H1 (cell line): ENCODE measurements at regions not wholly inside any gene's neighbourhood (a gene's known extent, or its start where the extent isn't known, plus 50 kb on each side); places are given as distances from the start of the nearest gene placed in this dataset.

Experiments
- CTCF ChIA-PET: fragments of 300-600 bp; sonication (Branson Sonifier 250); formaldehyde crosslinking; loops from one replicate; lab custom pipeline; 2021; ENCODE audit not compliant: partially characterized antibody; lab: Charles Lee
- POLR2A ChIA-PET: fragments of 300-600 bp; sonication (Branson Sonifier 250); formaldehyde crosslinking; loops from one replicate; lab custom pipeline; 2021; ENCODE audit warnings: inconsistent platforms; ENCODE audit not compliant: partially characterized antibody; lab: Charles Lee
- DNase-seq, 2 experiments: peaks; one replicate each; pipeline versions ENCODE4 v3.0.0 to v3.0.0-alpha.2; 2010 to 2022; ENCODE audit warnings: low spot score in 2 of 2, low read depth in 1 of 2, mixed read lengths in 1 of 2
- FAIRE-seq: peaks from 2 replicates; lab custom pipeline; 2011; peaks lifted over from hg19 to GRCh38; lab: Jason Lieb, UNC
- H2AFZ ChIP-seq: 2 replicates; pipeline ENCODE4 v1.8.1; 2012; ENCODE audit warnings: low read length, inconsistent platforms
- H2AK5ac ChIP-seq: 2 replicates; pipeline ENCODE4 v1.6.1; 2013; ENCODE audit warnings: low read depth, low read length
- H2BK120ac ChIP-seq: replicated peaks from 2 replicates; pipeline ENCODE3; 2013; ENCODE audit warnings: low read depth, low read length, inconsistent platforms
- H2BK12ac ChIP-seq: 2 replicates; pipeline ENCODE4 v1.6.1; 2013; ENCODE audit warnings: low read depth, low read length
- H2BK15ac ChIP-seq: 2 replicates; pipeline ENCODE4 v1.6.1; 2013; ENCODE audit warnings: low read length
- H2BK20ac ChIP-seq: 2 replicates; pipeline ENCODE4 v1.6.1; 2013; ENCODE audit warnings: low read length
- H2BK5ac ChIP-seq: 2 replicates; pipeline ENCODE4 v1.6.1; 2013; ENCODE audit warnings: low read depth, low read length
- H3K14ac ChIP-seq: 2 replicates; pipeline ENCODE4 v1.6.1; 2013; ENCODE audit warnings: inconsistent platforms; ENCODE audit not compliant: insufficient read length
- H3K18ac ChIP-seq: 2 replicates; pipeline ENCODE4 v1.6.1; 2013; ENCODE audit warnings: low read length; ENCODE audit errors: extremely low read depth
- H3K23ac ChIP-seq: 2 replicates; pipeline ENCODE4 v1.6.1; 2013; ENCODE audit warnings: inconsistent platforms; ENCODE audit not compliant: insufficient read length
- H3K23me2 ChIP-seq: 2 replicates; pipeline ENCODE4 v1.6.1; 2013; ENCODE audit warnings: low read depth, low read length
- H3K27ac ChIP-seq: 2 replicates; pipeline ENCODE4 v1.6.1; 2011; ENCODE audit warnings: low read depth, low read length, inconsistent platforms
- H3K27me3 ChIP-seq, 4 experiments: replicated peaks in 1 of 4; 1 replicate in 1 of 4; 2 replicates in 3 of 4; pipeline versions ENCODE4 v1.6.1 to v1.8.1; 2011 to 2013; ENCODE audit warnings: low read length in 3 of 4, mild to moderate bottlenecking in 3 of 4, inconsistent platforms in 2 of 4, mixed read lengths in 2 of 4, moderate library complexity in 1 of 4; ENCODE audit not compliant: control insufficient read depth in 3 of 4, insufficient read depth in 3 of 4; ENCODE audit errors: extremely low read depth in 1 of 4
- H3K36me3 ChIP-seq, 4 experiments: 2 replicates each; pipeline versions ENCODE4 v1.6.1 to v1.8.1; 2011 to 2013; ENCODE audit warnings: mild to moderate bottlenecking in 4 of 4, low read length in 3 of 4, moderate library complexity in 2 of 4, control low read depth in 1 of 4, inconsistent platforms in 1 of 4; ENCODE audit not compliant: insufficient read depth in 4 of 4, control insufficient read depth in 2 of 4
- H3K4ac ChIP-seq: replicated peaks from 2 replicates; pipeline ENCODE3; 2013; ENCODE audit warnings: low read length, low read depth, mixed read lengths, inconsistent platforms; ENCODE audit not compliant: insufficient read length
- H3K4me1 ChIP-seq, 4 experiments: replicated peaks in 1 of 4; 1 replicate in 1 of 4; 2 replicates in 3 of 4; pipeline versions ENCODE4 v1.6.1 to v1.8.1; 2011 to 2013; ENCODE audit warnings: low read length in 3 of 4, inconsistent platforms in 2 of 4, mixed read lengths in 1 of 4; ENCODE audit not compliant: insufficient read depth in 4 of 4, control insufficient read depth in 3 of 4
- H3K4me2 ChIP-seq, 2 experiments: 2 replicates each; pipeline versions ENCODE4 v1.6.1 to v1.8.1; 2011 to 2013; ENCODE audit warnings: low read depth in 2 of 2, low read length in 2 of 2, control low read depth in 1 of 2, inconsistent platforms in 1 of 2, mild to moderate bottlenecking in 1 of 2; ENCODE audit not compliant: insufficient read depth in 1 of 2
- H3K4me3 ChIP-seq, 4 experiments: fragments of 200-600, 300-600 bp in 1 of 4; sonication (generic), shearing (Covaris generic), sonication (Bioruptor Twin) in 1 of 4; 2 replicates each; pipeline versions ENCODE4 v1.5.1 to v1.8.1; 2011 to 2016; ENCODE audit warnings: low read length in 4 of 4, low read depth in 3 of 4, control low read depth in 2 of 4, inconsistent platforms in 2 of 4, mild to moderate bottlenecking in 2 of 4, mixed read lengths in 1 of 4, moderate library complexity in 1 of 4; ENCODE audit not compliant: insufficient read depth in 2 of 4; ENCODE audit errors: extremely low read depth in 1 of 4
- H3K56ac ChIP-seq: replicated peaks from 2 replicates; pipeline ENCODE3; 2013; ENCODE audit warnings: low read depth, mild to moderate bottlenecking, mixed read lengths, low read length, inconsistent platforms; ENCODE audit not compliant: insufficient read length
- H3K79me1 ChIP-seq: 2 replicates; pipeline ENCODE4 v1.6.1; 2013; ENCODE audit warnings: low read depth, low read length, control low read depth
- H3K79me2 ChIP-seq, 2 experiments: 2 replicates each; pipeline versions ENCODE4 v1.6.1 to v1.8.1; 2012 to 2013; ENCODE audit warnings: low read length in 2 of 2, mild to moderate bottlenecking in 2 of 2, inconsistent platforms in 1 of 2; ENCODE audit not compliant: insufficient read depth in 2 of 2, control insufficient read depth in 1 of 2
- H3K9ac ChIP-seq, 4 experiments: replicated peaks in 1 of 4; 1 replicate in 1 of 4; 2 replicates in 3 of 4; pipeline versions ENCODE4 v1.6.1 to v1.8.1; 2011 to 2013; ENCODE audit warnings: low read depth in 3 of 4, low read length in 3 of 4, control low read depth in 2 of 4, mild to moderate bottlenecking in 2 of 4, moderate library complexity in 2 of 4, inconsistent platforms in 1 of 4; ENCODE audit errors: extremely low read depth in 1 of 4
- H3K9me3 ChIP-seq, 2 experiments: 2 replicates each; pipeline versions ENCODE4 v1.6.1 to v1.8.1; 2012 to 2013; ENCODE audit warnings: mild to moderate bottlenecking in 2 of 2, moderate library complexity in 2 of 2, control low read depth in 1 of 2, inconsistent platforms in 1 of 2, low read depth in 1 of 2, low read length in 1 of 2, mixed read lengths in 1 of 2; ENCODE audit not compliant: insufficient read depth in 2 of 2
- H4K20me1 ChIP-seq, 2 experiments: replicated peaks in 1 of 2; 2 replicates each; pipeline versions ENCODE3 to v1.8.1; 2011 to 2013; ENCODE audit warnings: inconsistent platforms in 2 of 2, low read length in 2 of 2, mild to moderate bottlenecking in 1 of 2; ENCODE audit not compliant: insufficient read depth in 2 of 2, control insufficient read depth in 1 of 2
- H4K5ac ChIP-seq: 2 replicates; pipeline ENCODE4 v1.6.1; 2013; ENCODE audit warnings: low read length, low read depth, mixed read lengths, inconsistent platforms; ENCODE audit not compliant: insufficient read length
- H4K8ac ChIP-seq: 2 replicates; pipeline ENCODE4 v1.8.0; 2013; ENCODE audit warnings: mild to moderate bottlenecking, moderate library complexity, low read length, inconsistent platforms; ENCODE audit not compliant: insufficient read depth; ENCODE audit errors: extremely low read depth
- H4K91ac ChIP-seq: replicated peaks from 2 replicates; pipeline ENCODE3; 2013; ENCODE audit warnings: low read length, mixed read lengths, inconsistent platforms; ENCODE audit not compliant: insufficient read length
- ASH2L ChIP-seq: fragments of 200-600, 300-600 bp; sonication (generic); IDR thresholded peaks from one replicate; pipeline ENCODE4 v1.7.1; 2017; ENCODE audit warnings: low read length
- ATF2 ChIP-seq: IDR thresholded peaks from 2 replicates; pipeline ENCODE4 v1.6.1; 2012; ENCODE audit warnings: low read length, inconsistent platforms
- CREB1 ChIP-seq: IDR thresholded peaks from 2 replicates; pipeline ENCODE4 v1.6.1; 2012; ENCODE audit warnings: inconsistent platforms
- CTBP2 ChIP-seq: IDR thresholded peaks from 2 replicates; pipeline ENCODE4 v1.7.0; 2011; ENCODE audit warnings: borderline replicate concordance, mild to moderate bottlenecking, moderate library complexity, mixed read lengths, low read length; ENCODE audit not compliant: insufficient read depth, insufficient read length
- E2F6 ChIP-seq: IDR thresholded peaks from 2 replicates; pipeline ENCODE4 v1.6.1; 2012; ENCODE audit warnings: inconsistent platforms
- EZH2 ChIP-seq: fragments of 200-600 bp; sonication (generic); IDR thresholded peaks from 2 replicates; pipeline ENCODE4 v1.7.1; 2012; ENCODE audit warnings: low read depth, mild to moderate bottlenecking, moderate library complexity, low read length, inconsistent platforms; ENCODE audit not compliant: severe bottlenecking
- KDM1A ChIP-seq: fragments of 200-600, 300-600 bp; sonication (generic); IDR thresholded peaks from 2 replicates; pipeline ENCODE4 v1.7.1; 2016; ENCODE audit warnings: mild to moderate bottlenecking, low read length, borderline replicate concordance
- SIN3A ChIP-seq, 2 experiments: IDR thresholded peaks in 1 of 2; conservative IDR thresholded peaks in 1 of 2; 2 replicates each; pipeline ENCODE4 v1.6.1; 2011 to 2012; ENCODE audit warnings: low read length in 2 of 2, improper control_type of control experiment in 1 of 2, low read depth in 1 of 2, mild to moderate bottlenecking in 1 of 2
- SIX5 ChIP-seq: IDR thresholded peaks from 2 replicates; pipeline ENCODE4 v1.6.1; 2011; ENCODE audit warnings: mild to moderate bottlenecking, low read depth, low read length
- TBP ChIP-seq: IDR thresholded peaks from 2 replicates; pipeline ENCODE4 v1.6.1; 2011; ENCODE audit warnings: low read depth, low read length, improper control_type of control experiment
- USF2 ChIP-seq: IDR thresholded peaks from 2 replicates; pipeline ENCODE4 v1.6.1; 2011; ENCODE audit warnings: low read length, improper control_type of control experiment
- WGBS, 2 experiments: shearing (Covaris generic) in 1 of 2; methylation state at CpG; one replicate each; pipeline versions ENCODE4 v1.1.6 to v1.1.7; 2013 to 2015; ENCODE audit warnings: low lambda C conversion rate in 2 of 2, mixed read lengths in 2 of 2, inconsistent platforms in 1 of 2, low coverage in 1 of 2, missing lambda C conversion rate in 1 of 2; ENCODE audit not compliant: insufficient replicate concordance in 2 of 2, insufficient coverage in 1 of 2, insufficient read length in 1 of 2; ENCODE audit errors: extremely low coverage in 1 of 2, missing lambda C conversion rate in 1 of 2; 5-methylcytosine and 5-hydroxymethylcytosine counted together

GRCh38 chr7:118305671-118306070, 81.2 kb downstream of the ANKRD7 start:
- Histone ChIP-seq H2AFZ (no peak overlapping the region), H3K9ac (no peak overlapping the region), H2BK120ac (no peak overlapping the region), H2BK15ac (no peak overlapping the region), H3K27me3 (no peaks in the 10 kb centered on the region), H3K4ac (no peak overlapping the region), H3K79me1 (no peaks in the 10 kb centered on the region), H3K27ac (no peak overlapping the region), H4K8ac (no peak overlapping the region), H2BK20ac (no peak overlapping the region), H2BK12ac (no peak overlapping the region), H3K14ac (no peak overlapping the region), H3K4me1 (no peaks in the 10 kb centered on the region), H3K79me2 (no peaks in the 10 kb centered on the region), H3K23me2 (no peaks in the 10 kb centered on the region), H3K9me3 (peaks cover 6 to 7% of the 10 kb centered on the region in 2 experiments; a peak in 3 of 4 replicates), H3K56ac (no peak overlapping the region), H3K18ac (no peak overlapping the region), H2AK5ac (no peak overlapping the region), H4K91ac (no peak overlapping the region), H3K23ac (no peak overlapping the region), H4K20me1 (no peaks in the 10 kb centered on the region), H3K4me2 (no peak overlapping the region), H3K36me3 (no peaks in the 10 kb centered on the region), H4K5ac (no peak overlapping the region), H2BK5ac (no peak overlapping the region), H3K4me3 (no peak overlapping the region)
- DNase-seq (no peak), FAIRE-seq (no peak)
- POLR2A ChIA-PET, result no interaction called here
- CTCF ChIA-PET, result no interaction called here
- WGBS, 2 experiments, result 96% methylated on average over 1 of the region's 1 CpG; no CpG with 5 or more reads in 1 of the 2 experiments
- TF ChIP-seq CTBP2 (no peak), ATF2 (no peak), SIN3A (conservative IDR thresholded peaks at IDR 0.05 in 1 of 2, IDR thresholded peaks at IDR 0.05 in 1 of 2; ENCODE audit: low read depth in 1 of 2, low read length in 2 of 2) (no peak), CREB1 (no peak), ASH2L (no peak), EZH2 (no peak), E2F6 (no peak), TBP (no peak), USF2 (no peak), SIX5 (no peak), KDM1A (no peak)
